Stimulated activated CD4-positive, alpha-beta T cell treated with anti-CD3 and anti-CD28 coated beads, Interleukin-2, amount 100 ng/mL, for 4 hours (primary cell): ENCODE measurements at regions not wholly inside any gene's neighbourhood (a gene's known extent, or its start where the extent isn't known, plus 50 kb on each side); places are given as distances from the start of the nearest gene placed in this dataset.
A peak's percentile ranks its signal among the peaks of the same experiment; 100 is the strongest.
"Not testable (repeated sequence)": the region's sequence is repeated elsewhere in the genome, so short reads cannot be mapped to it uniquely, and the experiment has no call there.

Experiments
- DNase-seq: peaks from one replicate; pipeline ENCODE4 v3.0.0-alpha.2; 2020; ENCODE audit warnings: low read depth

- DNase-seq: no peak
These were observed 173.1 kb upstream of the MMS22L start for GRCh38 chr6:97456070-97456469.

- DNase-seq: no peak
These were observed 176.5 kb upstream of the MMS22L start for GRCh38 chr6:97459535-97459934.

GRCh38 chr6:97459986-97460385 lies 177.0 kb upstream of the MMS22L start:
- DNase-seq: no peak

GRCh38 chr6:97460394-97461080 lies 177.5 kb upstream of the MMS22L start:
- no peak for DNase-seq

GRCh38 chr6:97461218-97461617 lies 178.2 kb upstream of the MMS22L start:
- DNase-seq: no peak

GRCh38 chr6:97462031-97462430 lies 179.0 kb upstream of the MMS22L start:
- DNase-seq: no peak

- no peak for DNase-seq
These were observed 180.1 kb upstream of the MMS22L start for GRCh38 chr6:97462938-97463598.

- DNase-seq: no peak
These were observed 183.0 kb upstream of the MMS22L start for GRCh38 chr6:97465877-97466561.

GRCh38 chr6:97468981-97469380 lies 186.0 kb upstream of the MMS22L start:
- DNase-seq: no peak

- no peak for DNase-seq
These were observed 186.4 kb upstream of the MMS22L start for GRCh38 chr6:97469451-97469850.

- DNase-seq: no peak
These were observed 187.3 kb upstream of the MMS22L start for GRCh38 chr6:97470322-97470721.

GRCh38 chr6:97473979-97474378 lies 191.0 kb upstream of the MMS22L start:
- DNase-seq: no peak

GRCh38 chr6:97497713-97498331 lies 214.8 kb upstream of the MMS22L start:
- peak; percentile 24 for DNase-seq

- no peak for DNase-seq
These were observed 218.8 kb upstream of the MMS22L start for GRCh38 chr6:97501853-97502252.

- DNase-seq: no peak
These were observed 225.6 kb upstream of the MMS22L start for GRCh38 chr6:97508646-97509045.

GRCh38 chr6:97513260-97513659 lies 230.2 kb upstream of the MMS22L start:
- DNase-seq: not testable (repeated sequence)

GRCh38 chr6:97524811-97525210 lies 241.8 kb upstream of the MMS22L start:
- DNase-seq: no peak

- no peak for DNase-seq
These were observed 252.8 kb upstream of the MMS22L start for GRCh38 chr6:97535800-97536199.

- DNase-seq: no peak
These were observed 265.3 kb upstream of the MMS22L start for GRCh38 chr6:97548354-97548753.

GRCh38 chr6:97557355-97557754 lies 274.3 kb upstream of the MMS22L start:
- no peak for DNase-seq

GRCh38 chr6:97563529-97563928 lies 280.5 kb upstream of the MMS22L start:
- no peak for DNase-seq

GRCh38 chr6:97572943-97573342 lies 289.9 kb upstream of the MMS22L start:
- no peak for DNase-seq

- no peak for DNase-seq
These were observed 303.3 kb upstream of the MMS22L start for GRCh38 chr6:97586344-97586743.
